SW480 (cell line): ENCODE measurements at regions not wholly inside any gene's neighbourhood (a gene's known extent, or its start where the extent isn't known, plus 50 kb on each side); places are given as distances from the start of the nearest gene placed in this dataset.
A peak's percentile ranks its signal among the peaks of the same experiment; 100 is the strongest.
"Not testable (repeated sequence)": the region's sequence is repeated elsewhere in the genome, so short reads cannot be mapped to it uniquely, and the experiment has no call there.

Experiments
- DNase-seq: peaks from one replicate; pipeline ENCODE4 v3.0.0-alpha.2; 2016; ENCODE audit warnings: low spot score

- DNase-seq, result peak; percentile 12
Measured at GRCh38 chr5:36423578-36424307, 122.0 kb upstream of the RANBP3L start.

GRCh38 chr5:36426070-36426469 lies 124.4 kb upstream of the RANBP3L start:
- not testable (repeated sequence) for DNase-seq

GRCh38 chr5:36435516-36435915 lies 133.8 kb upstream of the RANBP3L start:
- no peak for DNase-seq

- no peak for DNase-seq
Measured at GRCh38 chr5:36436306-36436705, 134.6 kb upstream of the RANBP3L start.

- no peak for DNase-seq
Measured at GRCh38 chr5:36438765-36439561, 137.3 kb upstream of the RANBP3L start.

DNA sequence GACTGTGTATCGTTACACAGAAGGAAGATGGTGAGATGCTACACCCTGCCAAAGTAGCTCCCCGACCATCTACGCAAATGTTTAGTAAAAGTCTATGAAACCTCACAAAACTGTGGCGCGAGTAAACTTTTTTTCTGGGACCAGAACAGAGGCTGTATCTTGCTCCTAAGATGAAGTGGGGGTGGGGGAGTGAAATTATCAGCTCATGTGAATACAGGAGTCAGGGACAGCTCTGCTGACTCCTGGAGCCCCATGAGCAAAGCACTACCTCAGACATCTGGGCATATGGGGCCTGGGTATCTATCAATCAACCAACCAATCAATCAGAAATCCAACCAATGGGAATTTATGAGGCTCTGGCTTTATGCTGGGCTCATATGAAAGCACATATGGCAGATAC lies 138.6 kb upstream of the RANBP3L start:
- DNase-seq, result no peak

DNA sequence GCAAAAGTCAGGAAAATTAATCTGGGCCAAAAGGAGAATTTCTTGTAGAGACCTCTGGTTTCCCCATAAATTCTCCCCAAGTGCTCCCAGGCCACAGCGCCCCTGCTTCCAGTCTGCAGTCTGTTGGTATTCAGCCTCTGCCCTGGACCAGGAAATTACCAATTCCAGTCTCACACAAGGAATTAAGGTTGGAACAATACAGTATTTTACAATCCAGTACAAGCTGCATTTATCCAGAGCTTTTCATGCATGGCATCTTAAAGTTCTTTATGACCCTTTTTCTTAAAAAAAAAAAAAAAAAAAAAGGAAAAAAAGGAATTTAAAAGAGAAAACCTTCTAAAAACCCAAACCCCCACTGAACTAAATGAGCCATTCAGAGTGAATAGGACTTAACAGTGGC lies 139.6 kb upstream of the RANBP3L start:
- DNase-seq, result no peak

DNA sequence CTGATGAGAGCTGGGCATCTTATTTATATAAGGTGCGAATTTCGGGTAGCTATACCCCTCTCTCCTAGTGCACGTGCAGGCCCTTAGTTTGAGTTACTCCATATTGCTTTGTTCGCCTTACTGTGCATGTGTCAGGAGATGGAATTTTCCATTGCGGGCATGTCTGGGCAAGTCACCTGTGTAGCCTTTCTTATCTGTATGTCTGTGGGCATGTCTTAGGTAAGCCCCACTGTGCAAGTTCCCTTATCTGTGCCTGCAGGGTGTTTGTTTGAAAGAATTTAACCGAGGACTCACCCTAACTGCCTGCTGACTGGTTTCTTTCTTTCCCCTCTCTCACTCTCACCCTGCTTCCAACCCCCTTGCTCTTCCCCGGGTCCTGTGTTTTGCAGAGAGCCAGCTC lies 140.7 kb upstream of the RANBP3L start:
- peak; percentile 20 for DNase-seq

DNA sequence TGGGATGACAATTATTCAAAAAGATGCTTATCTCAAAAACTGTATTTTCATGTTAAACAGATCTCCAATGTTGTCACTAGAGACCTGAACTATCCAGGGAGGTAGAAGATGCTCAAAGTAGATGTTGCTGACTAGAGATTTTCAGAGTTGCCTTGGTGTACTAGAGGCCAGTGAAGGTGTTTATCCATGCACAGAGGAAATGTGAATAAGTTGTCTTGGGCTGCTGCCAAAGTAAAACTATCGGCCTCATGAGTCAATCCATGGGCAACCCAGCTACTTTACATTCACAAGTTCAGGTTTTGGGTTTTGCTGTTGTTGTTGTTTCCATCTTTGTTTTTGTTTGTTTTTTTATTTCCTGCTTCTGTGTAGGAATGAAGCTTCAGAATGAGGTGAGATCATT lies 141.1 kb upstream of the RANBP3L start:
- no peak for DNase-seq

- no peak for DNase-seq
Measured at GRCh38 chr5:36443941-36444340, 142.2 kb upstream of the RANBP3L start.

DNA sequence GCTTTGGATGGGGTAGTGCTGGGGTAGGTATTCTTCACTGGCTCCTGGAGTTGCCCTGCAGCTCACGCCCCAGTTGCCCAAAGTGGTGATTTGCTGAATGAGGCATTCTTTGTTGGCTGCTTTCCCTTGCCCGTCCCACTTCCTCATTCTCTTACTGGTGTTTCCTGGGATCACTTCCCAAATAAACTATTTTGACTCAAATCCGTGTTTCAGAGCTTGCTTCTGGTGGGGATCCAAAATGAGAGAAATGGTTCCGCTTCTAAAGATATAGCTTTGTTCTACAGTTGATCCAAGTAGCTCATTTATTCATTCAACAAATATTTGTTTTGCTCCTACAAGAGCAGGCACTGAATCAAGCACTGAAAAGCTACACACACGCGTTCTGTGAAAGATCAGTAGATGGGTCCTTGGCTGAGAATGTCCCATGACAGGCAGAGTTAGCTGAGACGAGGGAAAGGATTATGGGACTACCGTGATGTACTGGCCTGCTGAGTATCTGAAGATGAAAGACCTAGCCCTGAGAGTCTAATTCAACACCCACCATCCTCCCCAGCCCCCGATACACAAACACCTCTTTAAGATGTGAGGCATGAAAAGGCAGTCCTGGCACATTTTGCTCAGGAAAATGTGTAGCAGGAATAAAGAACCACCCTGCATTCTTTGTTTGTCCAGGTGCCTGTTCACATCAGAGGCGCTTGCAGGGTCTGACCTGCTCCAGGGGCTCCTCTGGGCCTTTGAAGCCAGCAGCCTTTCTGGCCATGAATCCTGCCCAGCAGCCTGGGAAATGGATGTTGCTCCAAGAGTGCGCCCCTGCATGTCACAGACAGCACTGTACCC lies 143.1 kb upstream of the RANBP3L start:
- no peak for DNase-seq

- DNase-seq, result no peak
Measured at GRCh38 chr5:36447776-36448175, 146.1 kb upstream of the RANBP3L start.

DNA sequence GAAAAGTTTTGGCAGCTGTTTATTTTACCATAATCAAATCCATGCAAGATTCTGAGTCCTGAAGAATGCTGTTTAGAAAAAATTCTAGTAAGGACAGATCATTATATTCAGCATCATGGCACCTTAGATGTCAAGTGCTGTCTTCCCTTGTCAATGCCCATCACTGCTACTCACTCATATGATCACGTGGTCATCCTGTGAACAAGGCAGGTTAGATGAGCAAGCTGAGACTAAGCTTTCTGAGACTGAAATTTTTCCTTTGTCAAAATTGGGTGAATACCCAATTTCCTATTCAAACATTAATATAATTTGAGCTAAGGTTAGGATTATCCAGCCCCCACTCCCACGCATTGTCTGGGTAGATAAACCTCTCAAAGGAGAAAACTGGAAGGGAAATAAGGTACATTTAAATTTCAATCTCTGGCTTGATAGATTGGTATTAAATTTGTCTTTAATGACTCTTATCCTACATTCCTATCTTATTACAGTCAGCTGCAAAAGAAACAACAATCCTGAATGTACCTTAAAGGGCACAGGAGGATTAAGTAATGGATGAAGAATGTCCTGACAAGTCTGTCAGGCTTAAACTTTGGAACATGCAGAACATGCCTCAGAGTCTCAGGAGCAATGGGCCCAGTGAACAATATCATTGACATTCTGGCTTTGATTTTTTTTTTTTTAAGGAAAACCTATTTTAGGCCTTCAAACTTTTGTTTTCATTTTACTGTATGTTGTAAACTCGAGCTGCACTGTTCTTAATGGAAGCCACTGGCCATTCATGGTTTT lies 148.7 kb upstream of the RANBP3L start:
- no peak for DNase-seq

DNA sequence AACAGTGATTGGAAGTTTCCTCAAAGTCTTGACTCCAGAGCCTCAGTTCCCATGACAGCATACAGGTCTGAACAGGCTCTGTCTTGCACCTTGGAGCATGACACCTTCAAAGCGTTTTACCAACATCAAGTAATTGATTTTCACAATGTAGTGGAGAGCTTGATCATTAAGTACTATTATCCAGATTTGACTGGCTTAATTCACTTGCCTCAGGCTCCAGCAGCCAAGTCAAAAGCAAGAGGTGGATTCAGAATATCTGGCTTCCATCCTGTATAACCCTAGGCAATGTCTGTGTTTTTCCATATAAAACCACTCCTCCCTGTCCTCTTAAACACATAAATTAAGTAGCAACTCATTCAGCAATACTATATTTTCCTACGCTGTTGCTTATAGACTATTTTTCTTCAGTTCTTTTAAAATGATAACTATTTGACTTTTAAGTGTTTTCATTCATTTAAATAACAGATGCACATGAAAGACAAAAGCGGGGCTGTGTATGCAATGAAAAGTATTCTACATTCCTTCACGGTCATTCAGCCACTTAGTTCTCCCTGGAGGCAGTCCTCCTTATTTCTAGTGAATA lies 150.8 kb upstream of the RANBP3L start:
- DNase-seq, result no peak

GRCh38 chr5:36457511-36458270 lies 148.7 kb upstream of the SLC1A3 start:
- peak; percentile 36 for DNase-seq

- no peak for DNase-seq
Measured at GRCh38 chr5:36458746-36459145, 147.7 kb upstream of the SLC1A3 start.

DNA sequence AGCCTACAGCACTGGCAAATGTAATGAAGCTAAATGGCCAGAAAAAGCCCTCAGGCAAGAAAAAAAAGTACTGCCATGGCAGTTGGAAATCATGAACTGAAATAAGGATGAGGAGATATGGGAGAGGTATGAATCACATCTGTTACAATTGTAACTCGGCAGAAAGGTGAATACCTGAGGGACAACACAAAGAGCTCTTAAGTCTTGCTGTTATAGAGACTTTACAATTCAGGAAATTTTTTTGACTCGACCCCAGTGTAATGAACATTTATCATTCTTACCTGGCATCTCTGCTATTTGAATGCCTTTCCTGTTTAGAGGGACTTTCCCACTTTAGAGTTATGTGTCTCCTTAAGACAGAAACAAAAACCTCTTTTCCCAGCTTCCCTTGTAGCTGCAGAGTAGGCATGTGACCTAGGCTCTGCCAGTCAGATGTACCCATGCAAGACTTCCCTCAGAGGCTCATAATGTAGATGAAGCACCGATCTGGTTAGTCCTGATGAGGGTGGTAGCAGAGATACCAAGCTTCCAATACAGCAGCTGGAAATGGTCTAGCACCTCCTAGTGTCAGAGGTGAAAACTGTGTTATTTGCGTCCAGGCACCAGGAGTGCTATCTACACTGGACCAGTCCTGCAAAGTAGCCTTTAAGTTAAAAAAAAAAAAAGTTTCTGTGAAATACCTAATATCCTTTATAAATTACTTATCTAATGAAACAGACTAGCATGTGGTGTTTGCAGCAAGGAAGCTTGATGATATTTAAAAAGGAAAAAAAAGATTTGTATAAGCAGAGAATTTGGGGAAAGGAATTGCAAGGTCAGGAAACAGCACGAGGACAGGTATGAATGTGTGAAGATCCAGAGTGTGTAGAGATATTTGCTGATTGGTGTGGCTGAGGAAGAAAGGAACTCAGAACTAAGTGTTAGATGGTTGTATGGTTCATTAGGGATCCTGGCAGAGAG lies 146.9 kb upstream of the SLC1A3 start:
- no peak for DNase-seq

GRCh38 chr5:36462295-36463021 lies 143.9 kb upstream of the SLC1A3 start:
- DNase-seq, result no peak

GRCh38 chr5:36475942-36476341 lies 130.5 kb upstream of the SLC1A3 start:
- not testable (repeated sequence) for DNase-seq
